Activated T-cell treated with anti-CD3 and anti-CD28 coated beads, Interleukin-2, amount 50 U/mL, for 4 hours (primary cell): ENCODE measurements at regions not wholly inside any gene's neighbourhood (a gene's known extent, or its start where the extent isn't known, plus 50 kb on each side); places are given as distances from the start of the nearest gene placed in this dataset.

Source experiments
- ATAC-seq, 2 donors: fragments of 200-7000 bp; cut with Tn5 transposase; one replicate each; pipeline ENCODE4 v1.10.0; 2021
- DNase-seq: peaks from one replicate; pipeline ENCODE4 v3.0.0-alpha.2; 2020
- H3K27me3 Mint-ChIP-seq: one replicate; pipeline ENCODE4 v1.8.0; 2021; ENCODE audit warnings: low read depth, mixed read lengths
- H3K36me3 Mint-ChIP-seq: one replicate; pipeline ENCODE4 v1.8.0; 2022; ENCODE audit warnings: mixed read lengths; ENCODE audit not compliant: insufficient read depth
- H3K4me1 Mint-ChIP-seq: one replicate; pipeline ENCODE4 v1.8.0; 2021; ENCODE audit warnings: low read depth, mixed read lengths
- H3K4me3 Mint-ChIP-seq: one replicate; pipeline ENCODE4 v1.8.0; 2021; ENCODE audit warnings: mild to moderate bottlenecking, moderate library complexity, mixed read lengths
- H3K9me3 Mint-ChIP-seq: one replicate; pipeline ENCODE4 v1.8.0; 2021; ENCODE audit warnings: mixed read lengths

GRCh38 chr11:122375687-122376399, 259.8 kb upstream of the BLID start:
- H3K27me3 Mint-ChIP-seq = peaks cover 19% of the 10 kb centered on the region

DNA sequence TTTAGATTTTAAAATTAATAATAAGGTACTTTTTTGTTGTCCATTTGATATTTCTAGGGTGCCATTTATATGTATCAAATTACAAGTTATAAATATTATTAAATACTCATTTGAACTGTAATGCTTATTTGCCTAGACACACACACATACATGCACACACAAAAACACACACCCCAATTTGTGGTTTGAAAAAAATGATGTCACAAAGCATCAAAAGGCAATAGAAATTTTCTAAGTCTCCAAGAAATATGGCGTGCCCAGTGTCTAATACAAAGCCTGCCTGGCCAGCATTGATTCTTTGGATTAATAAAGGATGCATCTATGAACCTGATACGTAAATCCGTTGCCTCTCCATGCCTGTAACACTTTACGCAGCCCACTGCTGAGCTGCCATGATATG, 252.8 kb upstream of the BLID start:
- Mint-ChIP-seq H3K4me1 (no peaks in the 10 kb centered on the region), H3K4me3 (no peak overlapping the region), H3K9me3 (no peaks in the 10 kb centered on the region), H3K27me3 (no peaks in the 10 kb centered on the region), H3K36me3 (no peaks in the 10 kb centered on the region)
- DNase-seq (no peak), ATAC-seq (no peak)

More at GRCh38 chr11:122375687-122376399, 259.8 kb upstream of the BLID start:
- Mint-ChIP-seq H3K9me3 (peaks cover 23% of the 10 kb centered on the region), H3K36me3 (no peaks in the 10 kb centered on the region), H3K4me1 (no peaks in the 10 kb centered on the region), H3K4me3 (no peak overlapping the region)
- no peak for ATAC-seq
- no peak for DNase-seq

DNA sequence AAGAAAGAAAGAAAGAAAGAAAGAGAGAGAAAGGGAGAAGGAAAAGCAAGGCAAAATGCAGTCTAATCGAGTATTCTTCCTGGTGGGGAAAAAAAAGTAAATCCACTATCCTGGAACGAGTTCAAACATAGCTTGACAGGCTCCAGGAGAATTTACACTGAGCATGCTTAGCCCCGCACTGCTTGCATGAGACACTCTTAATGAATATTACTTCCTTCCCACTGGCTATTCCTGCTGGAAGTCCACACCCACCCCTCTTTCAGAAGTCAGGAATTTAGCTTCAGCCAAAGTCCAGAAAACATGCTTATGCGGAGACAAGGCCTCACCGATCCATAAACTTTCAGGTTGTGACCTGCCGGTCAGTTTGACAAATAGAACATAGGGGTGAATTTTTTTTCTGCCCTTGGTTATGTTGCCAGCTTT, 251.8 kb upstream of the BLID start:
- Mint-ChIP-seq H3K27me3 (no peaks in the 10 kb centered on the region), H3K4me3 (no peak overlapping the region), H3K4me1 (no peaks in the 10 kb centered on the region), H3K9me3 (no peaks in the 10 kb centered on the region), H3K36me3 (no peaks in the 10 kb centered on the region)
- DNase-seq (no peak), ATAC-seq (no peak)

- no peaks in the 10 kb centered on the region for H3K27me3 Mint-ChIP-seq
- no peak for ATAC-seq
- H3K4me3 Mint-ChIP-seq = no peak overlapping the region
- no peaks in the 10 kb centered on the region for H3K9me3 Mint-ChIP-seq
- H3K36me3 Mint-ChIP-seq = no peaks in the 10 kb centered on the region
- DNase-seq = no peak
- no peaks in the 10 kb centered on the region for H3K4me1 Mint-ChIP-seq
Observed at GRCh38 chr11:122365610-122366360, 249.8 kb upstream of the BLID start.

GRCh38 chr11:122363296-122363695, 247.3 kb upstream of the BLID start:
- H3K27me3 Mint-ChIP-seq = no peaks in the 10 kb centered on the region
- ATAC-seq (no peak), DNase-seq (no peak)
- H3K4me1 Mint-ChIP-seq = no peaks in the 10 kb centered on the region
- no peak overlapping the region for H3K4me3 Mint-ChIP-seq
- no peaks in the 10 kb centered on the region for H3K36me3 Mint-ChIP-seq
- H3K9me3 Mint-ChIP-seq = no peaks in the 10 kb centered on the region

DNA sequence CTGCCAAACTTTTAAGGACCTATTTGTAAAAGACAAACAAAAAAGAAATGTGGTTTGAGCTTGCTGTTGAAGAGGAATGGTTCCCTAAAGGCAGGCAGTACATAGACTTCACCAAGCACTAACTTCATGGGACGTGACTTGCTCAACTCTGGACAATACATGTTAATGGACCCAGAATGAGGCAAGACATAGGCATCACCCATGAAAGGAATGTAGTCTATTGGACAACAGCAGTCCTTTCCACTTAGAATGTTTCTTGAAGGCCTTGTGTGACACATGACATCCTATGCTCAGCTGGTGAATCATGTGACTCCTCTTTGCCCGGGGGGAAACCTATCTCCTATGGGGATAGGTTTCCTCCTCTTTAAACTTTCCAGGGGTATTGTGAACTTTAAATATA, 246.4 kb upstream of the BLID start:
- no peak for ATAC-seq
- DNase-seq = no peak
- Mint-ChIP-seq H3K9me3 (no peaks in the 10 kb centered on the region), H3K27me3 (no peaks in the 10 kb centered on the region), H3K36me3 (no peaks in the 10 kb centered on the region), H3K4me3 (no peak overlapping the region), H3K4me1 (no peaks in the 10 kb centered on the region)

DNA sequence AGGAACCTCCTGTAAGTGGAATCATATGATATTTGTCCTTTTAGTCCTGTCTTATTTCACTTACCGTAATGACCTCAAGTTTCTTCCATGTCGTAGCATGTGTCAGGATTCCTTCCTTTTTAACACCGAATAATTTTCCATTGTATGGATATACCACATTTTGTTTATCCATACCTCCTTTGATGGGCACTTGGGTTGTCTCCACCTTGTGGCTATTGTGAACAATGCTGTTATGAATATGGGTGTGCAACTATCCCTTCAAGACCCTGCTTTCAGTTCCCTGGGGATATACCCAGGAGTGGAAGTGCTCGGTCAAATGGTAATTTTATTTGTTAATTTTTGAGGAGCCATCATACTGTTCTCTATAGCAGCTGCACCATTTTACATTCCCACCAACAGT, 244.9 kb upstream of the BLID start:
- DNase-seq = no peak
- Mint-ChIP-seq H3K36me3 (no peaks in the 10 kb centered on the region), H3K4me3 (no peak overlapping the region), H3K4me1 (no peaks in the 10 kb centered on the region), H3K27me3 (no peaks in the 10 kb centered on the region), H3K9me3 (peaks cover under 1% of the 10 kb centered on the region)
- no peak for ATAC-seq

DNA sequence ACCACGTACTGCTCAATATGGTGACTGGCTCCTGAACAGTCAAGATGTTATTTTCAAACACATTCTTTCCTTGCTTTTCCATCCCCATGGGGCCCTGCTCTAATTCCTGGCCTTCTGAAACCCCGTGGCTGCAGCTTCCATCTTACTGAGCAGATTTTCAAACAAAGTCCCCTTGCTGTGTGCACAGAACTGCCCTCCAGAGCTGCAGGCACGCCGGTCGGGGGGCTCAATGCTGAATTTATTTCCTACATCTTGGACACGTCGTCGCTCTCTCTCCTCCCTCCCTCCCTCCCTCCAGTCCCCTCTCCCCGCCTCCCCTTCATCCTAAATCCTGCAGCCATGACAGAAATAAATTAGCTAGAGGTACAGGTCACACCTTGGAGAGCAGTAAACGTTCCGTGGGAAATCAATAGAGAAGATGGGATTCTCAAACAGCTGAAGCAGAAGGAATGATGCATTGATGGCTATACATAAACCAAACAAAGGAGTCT, 243.1 kb upstream of the BLID start:
- DNase-seq (no peak), ATAC-seq (no peak)
- Mint-ChIP-seq H3K9me3 (peaks cover 5% of the 10 kb centered on the region), H3K4me1 (no peaks in the 10 kb centered on the region), H3K4me3 (no peak overlapping the region), H3K27me3 (no peaks in the 10 kb centered on the region), H3K36me3 (no peaks in the 10 kb centered on the region)

- ATAC-seq (no peak), DNase-seq (no peak)
- H3K9me3 Mint-ChIP-seq = peaks cover 5% of the 10 kb centered on the region
- no peaks in the 10 kb centered on the region for H3K27me3 Mint-ChIP-seq
- H3K4me1 Mint-ChIP-seq = no peaks in the 10 kb centered on the region
- H3K36me3 Mint-ChIP-seq = no peaks in the 10 kb centered on the region
- no peak overlapping the region for H3K4me3 Mint-ChIP-seq
Observed at GRCh38 chr11:122358292-122358691, 242.3 kb upstream of the BLID start.

GRCh38 chr11:122355968-122356367, 240.0 kb upstream of the BLID start:
- Mint-ChIP-seq H3K4me3 (no peak overlapping the region), H3K9me3 (peaks cover 9% of the 10 kb centered on the region), H3K27me3 (peaks cover 3% of the 10 kb centered on the region), H3K36me3 (no peaks in the 10 kb centered on the region), H3K4me1 (no peaks in the 10 kb centered on the region)
- no peak for ATAC-seq
- DNase-seq = no peak

GRCh38 chr11:122354025-122354697, 238.1 kb upstream of the BLID start:
- DNase-seq (no peak), ATAC-seq (no peak)
- no peak overlapping the region for H3K4me3 Mint-ChIP-seq
- no peaks in the 10 kb centered on the region for H3K36me3 Mint-ChIP-seq
- H3K27me3 Mint-ChIP-seq = peaks cover 3% of the 10 kb centered on the region
- no peaks in the 10 kb centered on the region for H3K4me1 Mint-ChIP-seq
- peaks cover 9% of the 10 kb centered on the region for H3K9me3 Mint-ChIP-seq

- no peaks in the 10 kb centered on the region for H3K36me3 Mint-ChIP-seq
- no peak for ATAC-seq
Observed at GRCh38 chr11:122353561-122353960, 237.5 kb upstream of the BLID start.

GRCh38 chr11:122348659-122349409, 232.8 kb upstream of the BLID start:
- H3K36me3 Mint-ChIP-seq = no peaks in the 10 kb centered on the region
- DNase-seq = no peak
- H3K4me1 Mint-ChIP-seq = no peaks in the 10 kb centered on the region
- ATAC-seq = no peak
- peaks cover 6% of the 10 kb centered on the region for H3K9me3 Mint-ChIP-seq
- H3K27me3 Mint-ChIP-seq = peaks cover 5% of the 10 kb centered on the region
- H3K4me3 Mint-ChIP-seq = no peak overlapping the region

More at GRCh38 chr11:122353561-122353960, 237.5 kb upstream of the BLID start:
- DNase-seq = no peak
- Mint-ChIP-seq H3K4me3 (no peak overlapping the region), H3K9me3 (peaks cover 9% of the 10 kb centered on the region), H3K4me1 (no peaks in the 10 kb centered on the region), H3K27me3 (peaks cover 3% of the 10 kb centered on the region)

GRCh38 chr11:122346006-122346405, 230.0 kb upstream of the BLID start:
- H3K9me3 Mint-ChIP-seq = peaks cover 3% of the 10 kb centered on the region
- no peak for ATAC-seq
- no peak for DNase-seq
- no peaks in the 10 kb centered on the region for H3K4me1 Mint-ChIP-seq
- no peak overlapping the region for H3K4me3 Mint-ChIP-seq
- peaks cover 2% of the 10 kb centered on the region for H3K27me3 Mint-ChIP-seq
- no peaks in the 10 kb centered on the region for H3K36me3 Mint-ChIP-seq
